ENCODE measurements at regions not wholly inside any gene's neighbourhood (a gene's known extent, or its start where the extent isn't known, plus 50 kb on each side); places are given as distances from the start of the nearest gene placed in this dataset.

- TF ChIP-seq, protein P1, sequence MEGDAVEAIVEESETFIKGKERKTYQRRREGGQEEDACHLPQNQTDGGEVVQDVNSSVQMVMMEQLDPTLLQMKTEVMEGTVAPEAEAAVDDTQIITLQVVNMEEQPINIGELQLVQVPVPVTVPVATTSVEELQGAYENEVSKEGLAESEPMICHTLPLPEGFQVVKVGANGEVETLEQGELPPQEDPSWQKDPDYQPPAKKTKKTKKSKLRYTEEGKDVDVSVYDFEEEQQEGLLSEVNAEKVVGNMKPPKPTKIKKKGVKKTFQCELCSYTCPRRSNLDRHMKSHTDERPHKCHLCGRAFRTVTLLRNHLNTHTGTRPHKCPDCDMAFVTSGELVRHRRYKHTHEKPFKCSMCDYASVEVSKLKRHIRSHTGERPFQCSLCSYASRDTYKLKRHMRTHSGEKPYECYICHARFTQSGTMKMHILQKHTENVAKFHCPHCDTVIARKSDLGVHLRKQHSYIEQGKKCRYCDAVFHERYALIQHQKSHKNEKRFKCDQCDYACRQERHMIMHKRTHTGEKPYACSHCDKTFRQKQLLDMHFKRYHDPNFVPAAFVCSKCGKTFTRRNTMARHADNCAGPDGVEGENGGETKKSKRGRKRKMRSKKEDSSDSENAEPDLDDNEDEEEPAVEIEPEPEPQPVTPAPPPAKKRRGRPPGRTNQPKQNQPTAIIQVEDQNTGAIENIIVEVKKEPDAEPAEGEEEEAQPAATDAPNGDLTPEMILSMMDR (IDR thresholded peaks at IDR 0.05): no peak
- TF ChIP-seq POLR2A (IDR thresholded peaks at IDR 0.05): no peak
Measured at GRCh38 chr1:201648066-201648906, 109.4 kb downstream of the NAV1 start.
